H9 (cell line): ENCODE measurements at regions not wholly inside any gene's neighbourhood (a gene's known extent, or its start where the extent isn't known, plus 50 kb on each side); places are given as distances from the start of the nearest gene placed in this dataset.

ENCODE experiments used
- DNase-seq: peaks from one replicate; pipeline ENCODE4 v3.0.0-alpha.2; 2017
- H2AFZ ChIP-seq: one replicate; pipeline ENCODE4 v1.6.1; 2013; ENCODE audit warnings: mild to moderate bottlenecking, low read length, control low read depth, moderate library complexity
- H2AK5ac ChIP-seq: 2 replicates; pipeline ENCODE4 v1.6.1; 2013; ENCODE audit warnings: low read length, control low read depth, mixed read lengths; ENCODE audit not compliant: insufficient read length
- H2BK120ac ChIP-seq: one replicate; pipeline ENCODE4 v1.6.1; 2013; ENCODE audit warnings: low read depth, mild to moderate bottlenecking, low read length, control low read depth, inconsistent platforms; ENCODE audit not compliant: poor library complexity, severe bottlenecking
- H2BK12ac ChIP-seq: 2 replicates; pipeline ENCODE4 v1.6.1; 2013; ENCODE audit warnings: low read length, control low read depth, mixed read lengths, low read depth; ENCODE audit not compliant: insufficient read length
- H2BK15ac ChIP-seq: 2 replicates; pipeline ENCODE4 v1.6.1; 2013; ENCODE audit warnings: low read depth, low read length, control low read depth
- H2BK20ac ChIP-seq: one replicate; pipeline ENCODE4 v1.6.1; 2013; ENCODE audit warnings: low read depth, mild to moderate bottlenecking, low read length, control low read depth, inconsistent platforms; ENCODE audit not compliant: poor library complexity, severe bottlenecking
- H2BK5ac ChIP-seq: 2 replicates; pipeline ENCODE4 v1.6.1; 2013; ENCODE audit warnings: low read length, control low read depth, mixed read lengths; ENCODE audit not compliant: insufficient read length
- H3K14ac ChIP-seq: 2 replicates; pipeline ENCODE4 v1.6.1; 2013; ENCODE audit warnings: low read length, control low read depth; ENCODE audit not compliant: insufficient read depth
- H3K18ac ChIP-seq: 2 replicates; pipeline ENCODE4 v1.6.1; 2013; ENCODE audit warnings: low read depth, mild to moderate bottlenecking, mixed read lengths, low read length, control low read depth; ENCODE audit not compliant: insufficient read length
- H3K23ac ChIP-seq: 2 replicates; pipeline ENCODE4 v1.6.1; 2013; ENCODE audit warnings: low read length, control low read depth, mixed read lengths, low read depth; ENCODE audit not compliant: insufficient read length
- H3K23me2 ChIP-seq: 2 replicates; pipeline ENCODE4 v1.6.1; 2013; ENCODE audit warnings: low read depth, mild to moderate bottlenecking, mixed read lengths, low read length, control low read depth; ENCODE audit not compliant: insufficient read length, poor library complexity, severe bottlenecking
- H3K27ac ChIP-seq: 2 replicates; pipeline ENCODE4 v1.5.1; 2013; ENCODE audit warnings: low read length, control low read depth, mixed read lengths, low read depth; ENCODE audit not compliant: insufficient read length
- H3K27me3 ChIP-seq: 2 replicates; pipeline ENCODE4 v1.6.1; 2013; ENCODE audit warnings: low read length, control low read depth, inconsistent platforms; ENCODE audit not compliant: insufficient read depth
- H3K4ac ChIP-seq: 2 replicates; pipeline ENCODE4 v1.6.1; 2013; ENCODE audit warnings: low read depth, mild to moderate bottlenecking, control low read depth, inconsistent platforms, low read length, moderate library complexity
- H3K4me1 ChIP-seq: 2 replicates; pipeline ENCODE4 v1.6.1; 2013; ENCODE audit warnings: low read length, control low read depth, inconsistent platforms; ENCODE audit not compliant: insufficient read depth
- H3K4me2 ChIP-seq: 2 replicates; pipeline ENCODE4 v1.6.1; 2013; ENCODE audit warnings: low read length, control low read depth, mixed read lengths; ENCODE audit not compliant: insufficient read length, insufficient read depth
- H3K56ac ChIP-seq: 2 replicates; pipeline ENCODE4 v1.6.1; 2013; ENCODE audit warnings: low read depth, mild to moderate bottlenecking, mixed read lengths, low read length, control low read depth; ENCODE audit not compliant: insufficient read length
- H3K79me1 ChIP-seq: 2 replicates; pipeline ENCODE4 v1.6.1; 2013; ENCODE audit warnings: low read depth, mild to moderate bottlenecking, moderate library complexity, low read length, control low read depth, inconsistent platforms; ENCODE audit not compliant: insufficient read depth, poor library complexity, severe bottlenecking
- H3K79me2 ChIP-seq: 2 replicates; pipeline ENCODE4 v1.6.1; 2013; ENCODE audit warnings: low read length, control low read depth, inconsistent platforms; ENCODE audit not compliant: insufficient read depth
- H3K9ac ChIP-seq: 2 replicates; pipeline ENCODE4 v1.6.1; 2013; ENCODE audit warnings: low read length, control low read depth, mixed read lengths; ENCODE audit not compliant: insufficient read length; ENCODE audit errors: extremely low read depth
- H3K9me3 ChIP-seq: one replicate; pipeline ENCODE4 v1.6.1; 2013; ENCODE audit warnings: low read depth, low read length, inconsistent platforms; ENCODE audit not compliant: control insufficient read depth
- H3T11ph ChIP-seq: one replicate; pipeline ENCODE4 v1.6.1; 2013; ENCODE audit warnings: mild to moderate bottlenecking, low read length, control low read depth, inconsistent platforms
- H4K20me1 ChIP-seq: one replicate; pipeline ENCODE4 v1.6.1; 2013; ENCODE audit not compliant: control insufficient read depth, insufficient read length, insufficient read depth
- H4K5ac ChIP-seq: 2 replicates; pipeline ENCODE4 v1.6.1; 2013; ENCODE audit warnings: low read depth, mild to moderate bottlenecking, mixed read lengths, low read length, control low read depth; ENCODE audit not compliant: insufficient read length
- H4K8ac ChIP-seq: replicated peaks from 2 replicates; pipeline ENCODE4 v1.6.1; 2013; ENCODE audit warnings: low read length, control low read depth, mixed read lengths, low read depth; ENCODE audit not compliant: insufficient read length
- H4K91ac ChIP-seq: 2 replicates; pipeline ENCODE4 v1.6.1; 2013; ENCODE audit warnings: low read depth, mild to moderate bottlenecking, moderate library complexity, mixed read lengths, low read length, control low read depth; ENCODE audit not compliant: insufficient read length
- H3K27ac Mint-ChIP-seq, 3 experiments: 2 replicates in 2 of 3; 3 replicates in 1 of 3; pipeline ENCODE4 v1.8.0; 2020 to 2021; ENCODE audit warnings: mixed read lengths in 3 of 3, mild to moderate bottlenecking in 1 of 3, moderate library complexity in 1 of 3
- H3K27me3 Mint-ChIP-seq: 2 replicates; pipeline ENCODE4 v1.8.0; 2021; ENCODE audit warnings: low read depth, mild to moderate bottlenecking, moderate library complexity, mixed read lengths
- H3K36me3 Mint-ChIP-seq, 3 experiments: 2 replicates in 2 of 3; 3 replicates in 1 of 3; pipeline ENCODE4 v1.8.0; 2020 to 2021; ENCODE audit warnings: low read depth in 3 of 3, mixed read lengths in 3 of 3; ENCODE audit not compliant: insufficient read depth in 1 of 3
- H3K4me1 Mint-ChIP-seq, 2 experiments: 2 replicates each; pipeline ENCODE4 v1.8.0; 2020; ENCODE audit warnings: mixed read lengths in 2 of 2
- H3K4me3 Mint-ChIP-seq, 2 experiments: 2 replicates in 1 of 2; 3 replicates in 1 of 2; pipeline ENCODE4 v1.8.0; 2020 to 2021; ENCODE audit warnings: mild to moderate bottlenecking in 2 of 2, mixed read lengths in 2 of 2, moderate library complexity in 1 of 2
- H3K9me3 Mint-ChIP-seq, 2 experiments: 2 replicates in 1 of 2; 3 replicates in 1 of 2; pipeline ENCODE4 v1.8.0; 2020; ENCODE audit warnings: mild to moderate bottlenecking in 2 of 2, mixed read lengths in 2 of 2, moderate library complexity in 1 of 2
- WGBS: extraction: QIAGEN DNeasy Blood & Tissue Kit; methylation state at CpG from one replicate; pipeline ENCODE4 v1.1.7; 2013; ENCODE audit warnings: missing lambda C conversion rate, low lambda C conversion rate, mixed read lengths; ENCODE audit not compliant: insufficient read length; ENCODE audit errors: extremely low coverage; 5-methylcytosine and 5-hydroxymethylcytosine counted together
- TF ChIP-seq, protein P1 (sequence below): fragments of 200-600 bp; sonication (generic); conservative IDR thresholded peaks from 3 replicates; pipeline ENCODE4 v1.8.0; 2021; ENCODE audit warnings: antibody characterized with exemption, mild to moderate bottlenecking

DNA sequence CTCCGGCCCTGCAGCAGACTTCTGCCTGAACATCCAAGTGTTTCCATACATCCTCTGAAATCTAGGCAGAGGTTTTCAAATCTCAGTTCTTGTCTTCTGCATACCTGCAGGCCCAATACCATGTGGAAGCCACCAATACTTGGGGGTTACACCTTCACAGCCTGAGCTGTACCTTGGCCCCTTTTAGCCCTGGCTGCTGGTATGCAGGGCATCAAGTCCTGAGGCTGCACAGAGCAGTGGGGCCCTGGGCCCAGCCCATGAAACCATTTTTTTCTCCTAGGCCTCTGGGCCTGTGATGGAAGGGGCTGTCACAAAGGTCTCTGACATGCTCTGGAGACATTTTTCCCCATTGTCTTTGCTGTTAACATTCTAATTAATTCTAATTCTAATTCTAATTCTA is 680.6 kb downstream of the ELAVL2 start:
- H2BK120ac ChIP-seq: no peak overlapping the region
- H3K9ac ChIP-seq: no peak overlapping the region
- H3K18ac ChIP-seq: no peak overlapping the region
- Mint-ChIP-seq H3K27ac (no peak overlapping the region), H3K9me3 (peaks cover 23 to 33% of the 10 kb centered on the region in 2 experiments), H3K4me3 (no peak overlapping the region), H3K36me3 (peaks cover 11 to 17% (median 13%) of the 10 kb centered on the region in 3 experiments), H3K4me1 (no peaks in the 10 kb centered on the region), H3K27me3 (no peaks in the 10 kb centered on the region)
- TF ChIP-seq, protein P1, sequence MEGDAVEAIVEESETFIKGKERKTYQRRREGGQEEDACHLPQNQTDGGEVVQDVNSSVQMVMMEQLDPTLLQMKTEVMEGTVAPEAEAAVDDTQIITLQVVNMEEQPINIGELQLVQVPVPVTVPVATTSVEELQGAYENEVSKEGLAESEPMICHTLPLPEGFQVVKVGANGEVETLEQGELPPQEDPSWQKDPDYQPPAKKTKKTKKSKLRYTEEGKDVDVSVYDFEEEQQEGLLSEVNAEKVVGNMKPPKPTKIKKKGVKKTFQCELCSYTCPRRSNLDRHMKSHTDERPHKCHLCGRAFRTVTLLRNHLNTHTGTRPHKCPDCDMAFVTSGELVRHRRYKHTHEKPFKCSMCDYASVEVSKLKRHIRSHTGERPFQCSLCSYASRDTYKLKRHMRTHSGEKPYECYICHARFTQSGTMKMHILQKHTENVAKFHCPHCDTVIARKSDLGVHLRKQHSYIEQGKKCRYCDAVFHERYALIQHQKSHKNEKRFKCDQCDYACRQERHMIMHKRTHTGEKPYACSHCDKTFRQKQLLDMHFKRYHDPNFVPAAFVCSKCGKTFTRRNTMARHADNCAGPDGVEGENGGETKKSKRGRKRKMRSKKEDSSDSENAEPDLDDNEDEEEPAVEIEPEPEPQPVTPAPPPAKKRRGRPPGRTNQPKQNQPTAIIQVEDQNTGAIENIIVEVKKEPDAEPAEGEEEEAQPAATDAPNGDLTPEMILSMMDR: no peak
- H2AK5ac ChIP-seq: no peak overlapping the region
- H3K56ac ChIP-seq: no peak overlapping the region
- H3K23ac ChIP-seq: no peak overlapping the region
- H3K79me2 ChIP-seq: no peaks in the 10 kb centered on the region
- no peaks in the 10 kb centered on the region for H3K27me3 ChIP-seq
- no peak overlapping the region for H4K91ac ChIP-seq
- H2BK12ac ChIP-seq: no peak overlapping the region
- no peak overlapping the region for H2BK5ac ChIP-seq
- WGBS: no CpG with 5 or more reads among the region's 1 CpG
- no peak overlapping the region for H3K14ac ChIP-seq
- H4K20me1 ChIP-seq: no peaks in the 10 kb centered on the region
- no peak overlapping the region for H4K8ac ChIP-seq
- no peaks in the 10 kb centered on the region for H3K4me1 ChIP-seq
- no peak overlapping the region for H3K27ac ChIP-seq
- H2BK15ac ChIP-seq: no peak overlapping the region
- no peaks in the 10 kb centered on the region for H3K79me1 ChIP-seq
- no peak overlapping the region for H3K4ac ChIP-seq
- no peaks in the 10 kb centered on the region for H3K23me2 ChIP-seq
- no peak overlapping the region for H3T11ph ChIP-seq
- H4K5ac ChIP-seq: no peak overlapping the region
- DNase-seq: no peak
- no peaks in the 10 kb centered on the region for H3K9me3 ChIP-seq
- H3K4me2 ChIP-seq: no peak overlapping the region
- H2AFZ ChIP-seq: no peak overlapping the region
- H2BK20ac ChIP-seq: no peak overlapping the region
